ENCODE measurements at regions not wholly inside any gene's neighbourhood (a gene's known extent, or its start where the extent isn't known, plus 50 kb on each side); places are given as distances from the start of the nearest gene placed in this dataset.

DNA sequence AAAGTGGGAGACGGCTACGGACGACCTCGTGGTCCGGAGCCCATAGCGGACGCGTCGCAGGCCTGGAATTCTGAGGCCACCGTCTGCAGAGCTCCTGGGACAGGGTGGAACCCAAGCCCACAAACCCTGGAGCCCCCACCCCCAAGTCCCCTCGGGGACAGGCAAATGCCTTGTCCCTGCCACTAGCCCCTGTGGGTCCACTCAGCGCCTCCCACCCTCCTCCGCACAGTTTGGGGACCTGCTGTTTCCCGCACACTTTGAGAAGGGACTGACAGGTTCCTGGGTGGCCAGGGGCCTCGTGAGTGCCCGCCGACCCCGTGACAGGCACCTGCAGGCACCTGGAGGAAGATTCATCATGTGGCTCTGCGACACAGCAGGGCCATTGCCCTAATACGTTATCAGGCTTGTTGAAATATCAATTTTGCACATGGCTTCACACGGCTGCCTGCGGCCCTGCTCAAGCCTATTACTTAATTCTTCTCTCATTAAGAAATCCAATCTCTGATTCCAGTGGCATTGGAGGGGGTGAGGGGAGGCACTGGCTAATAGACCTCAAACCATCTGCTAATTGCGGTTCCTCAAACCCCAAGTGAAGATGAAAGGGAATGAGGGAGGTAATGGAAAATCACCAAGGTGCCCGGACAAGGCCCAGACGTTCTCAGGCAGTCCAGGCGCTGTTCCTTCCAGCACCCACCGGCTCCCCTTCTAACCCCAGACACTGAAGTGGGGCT lies 672.5 kb downstream of the BRD1 start:
- no peaks in the 10 kb centered on the region for H4K20me1 ChIP-seq (ENCODE audit: insufficient read depth)
- ChIA-PET POLR2A (no interaction called here), RAD21 (ENCODE audit: low non-redundant PET in 1 of 2, low total read pairs in 2 of 2, uncharacterized antibody in 2 of 2, unreplicated experiment in 2 of 2) (no interaction called here), CTCF (no interaction called here)
- H3K4me3 ChIP-seq (replicated peaks in 1 of 2; ENCODE audit: low read depth in 1 of 2, low read length in 2 of 2) = no peak overlapping the region
- no peak for TF ChIP-seq EZH2 (IDR thresholded peaks at IDR 0.05)
- no peak for TF ChIP-seq ZNF274 (IDR thresholded peaks at IDR 0.05; ENCODE audit: low read depth, low read length)
- no peak for TF ChIP-seq SP1 (IDR thresholded peaks at IDR 0.05; ENCODE audit: low read depth)
- TF ChIP-seq, protein P1, sequence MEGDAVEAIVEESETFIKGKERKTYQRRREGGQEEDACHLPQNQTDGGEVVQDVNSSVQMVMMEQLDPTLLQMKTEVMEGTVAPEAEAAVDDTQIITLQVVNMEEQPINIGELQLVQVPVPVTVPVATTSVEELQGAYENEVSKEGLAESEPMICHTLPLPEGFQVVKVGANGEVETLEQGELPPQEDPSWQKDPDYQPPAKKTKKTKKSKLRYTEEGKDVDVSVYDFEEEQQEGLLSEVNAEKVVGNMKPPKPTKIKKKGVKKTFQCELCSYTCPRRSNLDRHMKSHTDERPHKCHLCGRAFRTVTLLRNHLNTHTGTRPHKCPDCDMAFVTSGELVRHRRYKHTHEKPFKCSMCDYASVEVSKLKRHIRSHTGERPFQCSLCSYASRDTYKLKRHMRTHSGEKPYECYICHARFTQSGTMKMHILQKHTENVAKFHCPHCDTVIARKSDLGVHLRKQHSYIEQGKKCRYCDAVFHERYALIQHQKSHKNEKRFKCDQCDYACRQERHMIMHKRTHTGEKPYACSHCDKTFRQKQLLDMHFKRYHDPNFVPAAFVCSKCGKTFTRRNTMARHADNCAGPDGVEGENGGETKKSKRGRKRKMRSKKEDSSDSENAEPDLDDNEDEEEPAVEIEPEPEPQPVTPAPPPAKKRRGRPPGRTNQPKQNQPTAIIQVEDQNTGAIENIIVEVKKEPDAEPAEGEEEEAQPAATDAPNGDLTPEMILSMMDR (IDR thresholded peaks at IDR 0.05 in 2 of 3, conservative IDR thresholded peaks at IDR 0.05 in 1 of 3; ENCODE audit: borderline replicate concordance in 1 of 3, insufficient read depth in 1 of 3, low read depth in 2 of 3, low read length in 2 of 3) = no peak
- TF ChIP-seq FOSL1 (IDR thresholded peaks at IDR 0.05; ENCODE audit: low read depth) = no peak
- no peak for TF ChIP-seq JUND (IDR thresholded peaks at IDR 0.05)
- TF ChIP-seq MAX (IDR thresholded peaks at IDR 0.05) = no peak
- TF ChIP-seq REST (IDR thresholded peaks at IDR 0.05; ENCODE audit: low read depth) = no peak
- TF ChIP-seq EZH2phosphoT487 (IDR thresholded peaks at IDR 0.05; ENCODE audit: borderline replicate concordance) = no peak
- no peaks in the 10 kb centered on the region for H3K36me3 ChIP-seq (ENCODE audit: control insufficient read depth in 1 of 2, insufficient read depth in 2 of 2, low read length in 2 of 2)
- no peak overlapping the region for H3K27ac ChIP-seq (ENCODE audit: low read depth, low read length)
- no peak for DNase-seq (ENCODE audit: low read depth, low spot score)
- no peak overlapping the region for H2AFZ ChIP-seq (ENCODE audit: low read depth, low read length, poor library complexity, severe bottlenecking)
- H3K9me2 ChIP-seq (ENCODE audit: insufficient read depth) = no peaks in the 10 kb centered on the region
- no peaks in the 10 kb centered on the region for H3K79me2 ChIP-seq (ENCODE audit: insufficient read depth, low read length)
- intact Hi-C loops (cut with micrococcal nuclease) = no loop called here
- no TSS peak for BruUV-seq (replicated peaks)
- no peak overlapping the region for H3K9ac ChIP-seq (ENCODE audit: low read length)
- no peaks in the 10 kb centered on the region for H3K9me3 ChIP-seq (ENCODE audit: control insufficient read depth in 1 of 2, insufficient read depth in 1 of 2, low read depth in 1 of 2, low read length in 2 of 2)
- H3K4me1 ChIP-seq (ENCODE audit: control insufficient read depth in 1 of 2, insufficient read depth in 2 of 2, low read length in 2 of 2) = no peaks in the 10 kb centered on the region
- peaks cover 23% of the 10 kb centered on the region for H3K27me3 ChIP-seq (ENCODE audit: insufficient read depth, low read length)
- ATAC-seq = no peak
- H3K4me2 ChIP-seq (ENCODE audit: low read length) = no peak overlapping the region
